ENCODE measurements at regions not wholly inside any gene's neighbourhood (a gene's known extent, or its start where the extent isn't known, plus 50 kb on each side); places are given as distances from the start of the nearest gene placed in this dataset.

- DNase-seq (ENCODE audit: low spot score), result no peak
These were observed 131.6 kb upstream of the LRRC7 start for GRCh38 chr1:69436151-69436550.

- no peak for DNase-seq (ENCODE audit: low spot score)
These were observed 129.5 kb upstream of the LRRC7 start for GRCh38 chr1:69438056-69438795.

- DNase-seq (ENCODE audit: low spot score), result no peak
These were observed 126.2 kb upstream of the LRRC7 start for GRCh38 chr1:69441496-69441895.

- DNase-seq (ENCODE audit: low spot score), result no peak
These were observed 116.5 kb upstream of the LRRC7 start for GRCh38 chr1:69451196-69451595.

GRCh38 chr1:69455718-69456117 is 112.0 kb upstream of the LRRC7 start:
- no peak for DNase-seq (ENCODE audit: low spot score)

GRCh38 chr1:69459244-69459643 is 108.5 kb upstream of the LRRC7 start:
- DNase-seq (ENCODE audit: low spot score), result no peak

DNA sequence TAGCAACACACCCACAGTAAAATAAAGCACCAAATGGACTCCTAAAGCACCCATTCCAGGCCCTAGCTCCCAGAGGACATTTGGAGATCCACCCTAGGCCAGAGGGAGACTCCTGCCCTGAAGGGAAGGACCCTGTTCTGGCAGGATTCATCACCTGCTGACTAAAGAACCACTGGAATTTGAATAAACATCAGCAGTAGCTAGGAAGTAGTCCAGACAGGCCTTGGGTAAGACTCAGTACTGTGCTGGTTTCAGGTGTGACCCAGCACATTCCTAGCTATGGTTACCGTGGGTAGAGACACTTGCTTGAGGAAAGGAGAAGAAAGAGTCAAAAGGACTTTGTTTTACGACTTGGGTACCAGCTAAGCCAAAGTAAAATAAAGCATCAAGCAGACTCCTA is 92.7 kb upstream of the LRRC7 start:
- no peak for DNase-seq (ENCODE audit: low spot score)

GRCh38 chr1:69479734-69480133 is 88.0 kb upstream of the LRRC7 start:
- no peak for DNase-seq (ENCODE audit: low spot score)

DNA sequence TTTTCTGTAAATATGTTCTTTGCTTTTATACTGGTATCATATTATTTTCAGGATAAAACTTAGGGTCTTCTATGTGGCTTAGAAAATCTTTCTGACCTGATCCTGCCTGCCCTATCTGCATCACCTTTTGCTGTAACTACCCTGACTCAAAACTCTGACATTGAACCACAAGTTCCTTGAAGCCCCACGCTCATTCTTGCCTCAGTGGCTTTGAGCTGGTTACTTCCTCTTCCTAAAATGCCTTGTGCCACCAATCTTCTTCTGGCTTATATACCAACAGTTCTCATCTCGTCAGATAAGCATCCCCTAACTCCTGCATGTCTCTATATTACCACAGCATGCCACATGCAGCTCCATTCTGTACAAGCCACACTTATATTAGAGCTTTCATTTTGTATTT is 84.5 kb upstream of the LRRC7 start:
- DNase-seq (ENCODE audit: low spot score), result no peak

DNA sequence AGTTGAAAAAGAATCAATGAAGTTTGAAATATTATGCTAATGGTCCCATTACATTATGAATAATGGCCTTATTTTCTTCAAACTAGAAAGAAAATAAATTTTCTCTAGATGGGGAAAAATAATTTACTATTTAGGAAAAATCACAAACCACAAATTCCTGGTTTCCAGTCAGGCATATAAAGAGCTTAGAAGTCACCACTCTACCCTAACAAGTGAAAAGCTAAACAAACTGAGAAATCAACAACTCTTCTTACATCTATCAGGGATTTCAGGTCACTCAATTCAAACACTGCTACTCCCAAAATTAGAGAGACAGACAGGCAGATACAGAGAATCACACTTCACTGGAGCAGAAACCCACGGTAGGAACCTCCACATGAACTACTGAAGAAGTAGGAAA is 82.1 kb upstream of the LRRC7 start:
- DNase-seq (ENCODE audit: low spot score), result no peak

DNA sequence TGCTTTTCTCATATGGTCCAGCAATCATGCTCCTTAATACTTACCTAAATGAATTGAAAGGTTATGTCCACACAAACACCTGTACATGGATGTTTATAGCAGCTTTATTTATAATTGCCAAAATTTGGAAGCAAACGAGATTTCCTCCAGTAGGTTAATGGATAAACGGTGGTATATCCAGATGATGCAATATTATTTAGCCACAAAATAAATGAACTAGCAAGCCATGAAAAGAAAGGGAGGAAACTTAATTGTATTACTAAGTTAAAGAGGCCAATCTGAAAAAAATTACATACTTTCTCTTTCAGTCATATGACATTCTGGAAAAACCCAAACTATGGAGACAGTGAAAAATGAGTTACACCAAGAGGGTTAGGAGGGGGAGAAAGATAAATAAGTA is 76.3 kb upstream of the LRRC7 start:
- no peak for DNase-seq (ENCODE audit: low spot score)

GRCh38 chr1:69492286-69492685 is 75.4 kb upstream of the LRRC7 start:
- no peak for DNase-seq (ENCODE audit: low spot score)

DNA sequence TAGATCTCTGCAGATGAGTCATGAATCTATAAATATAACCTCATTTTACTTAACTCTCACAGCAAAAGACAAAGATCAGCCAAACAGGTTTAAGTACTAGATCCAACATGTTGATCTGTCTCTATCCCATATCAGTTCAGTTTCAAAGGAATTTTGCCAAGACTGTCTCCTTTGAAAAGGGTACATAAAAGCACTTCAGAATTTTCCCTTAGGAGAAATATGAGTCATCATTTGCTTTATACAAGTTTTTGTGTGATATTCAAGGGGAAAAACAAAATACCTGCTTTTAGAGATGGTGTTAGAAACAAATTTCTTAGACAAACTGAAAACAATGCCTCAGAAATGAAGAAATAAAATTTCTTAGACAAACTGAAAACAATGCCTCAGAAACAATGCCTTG is 73.5 kb upstream of the LRRC7 start:
- no peak for DNase-seq (ENCODE audit: low spot score)

DNA sequence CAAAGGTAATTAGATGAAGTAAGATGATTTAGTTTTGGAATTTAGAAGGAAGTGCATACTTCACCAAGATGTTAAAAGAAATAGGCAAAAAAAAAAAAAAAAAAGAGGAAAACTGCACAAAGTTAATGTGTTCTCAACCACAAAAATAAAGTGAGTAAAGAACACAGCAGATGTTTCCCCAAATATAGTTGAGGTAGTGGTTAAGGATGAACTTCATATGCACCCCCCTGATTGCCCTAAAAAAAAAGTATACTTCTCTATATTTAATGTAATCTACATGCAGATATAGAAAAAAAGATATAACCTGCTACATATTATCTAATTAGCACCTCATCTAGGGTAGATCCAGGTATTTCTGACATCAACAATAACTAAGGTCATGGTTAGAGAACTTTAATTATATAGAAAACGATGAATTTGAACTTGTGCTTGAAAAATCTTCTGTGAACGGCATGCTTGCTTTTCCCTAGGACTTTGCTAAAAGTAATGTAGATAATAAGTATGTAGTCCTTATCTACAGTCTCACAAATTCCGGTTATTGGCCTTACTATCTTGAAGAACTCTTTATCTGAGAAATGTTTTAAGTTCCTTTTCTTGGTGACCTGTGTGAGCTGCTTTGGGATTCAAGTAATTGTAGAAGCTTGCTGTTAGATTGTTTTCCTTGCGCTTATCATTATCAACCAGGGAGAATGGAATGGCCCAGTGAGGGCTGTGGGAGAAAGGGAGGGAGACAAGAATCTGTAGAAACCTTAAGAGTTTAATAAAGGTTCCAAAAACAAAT is 70.1 kb upstream of the LRRC7 start:
- no peak for DNase-seq (ENCODE audit: low spot score)

GRCh38 chr1:69498711-69499110 is 69.0 kb upstream of the LRRC7 start:
- no peak for DNase-seq (ENCODE audit: low spot score)

DNA sequence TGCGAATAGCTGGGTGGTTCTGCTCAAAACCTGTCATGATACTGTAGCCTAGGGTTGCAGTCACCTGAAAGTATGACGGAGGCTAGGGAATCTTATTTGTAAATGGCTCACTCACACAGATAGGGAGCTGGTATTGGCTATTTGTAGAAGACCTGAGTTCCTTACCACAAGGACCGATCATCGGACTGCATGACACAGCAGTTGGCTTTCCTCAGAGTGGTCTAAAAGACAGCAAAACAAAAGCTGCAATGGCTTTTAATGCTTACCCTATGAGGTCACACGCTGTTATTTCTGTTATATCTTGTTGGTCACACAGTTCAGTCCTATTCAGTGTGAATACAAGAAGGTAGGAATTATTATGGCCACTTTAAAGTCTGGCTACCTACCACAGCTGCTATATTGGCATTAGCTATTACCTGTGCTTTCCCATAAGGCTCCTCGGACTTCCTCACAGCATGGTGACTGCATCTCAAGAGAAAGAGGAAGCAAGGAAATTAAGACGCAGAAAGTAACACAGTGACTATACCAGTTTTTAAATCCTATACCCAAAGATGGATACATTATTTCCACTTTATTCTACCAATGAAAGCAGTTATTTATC is 68.4 kb upstream of the LRRC7 start:
- DNase-seq (ENCODE audit: low spot score), result no peak

DNA sequence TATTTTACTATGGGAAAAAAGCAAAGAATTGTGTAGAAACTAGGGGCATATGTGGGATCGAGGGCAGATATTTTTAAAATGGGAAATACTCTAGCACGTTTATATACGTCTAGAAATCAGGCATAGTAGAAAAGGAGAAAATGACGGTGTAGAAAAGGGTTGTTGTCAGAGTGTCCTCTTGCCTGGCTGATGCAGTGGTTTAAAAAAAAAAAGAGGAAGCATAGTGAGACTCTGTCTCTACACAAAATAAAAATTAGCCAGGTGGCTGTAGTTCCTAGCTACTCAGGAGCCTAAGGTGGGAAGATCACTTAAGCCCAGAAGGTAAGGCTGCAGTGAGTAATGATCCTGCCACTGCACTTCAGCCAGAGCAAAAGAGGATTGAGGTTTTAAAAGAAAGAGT is 64.7 kb upstream of the LRRC7 start:
- no peak for DNase-seq (ENCODE audit: low spot score)

- DNase-seq (ENCODE audit: low spot score), result no peak
These were observed 62.9 kb upstream of the LRRC7 start for GRCh38 chr1:69504730-69505252.

DNA sequence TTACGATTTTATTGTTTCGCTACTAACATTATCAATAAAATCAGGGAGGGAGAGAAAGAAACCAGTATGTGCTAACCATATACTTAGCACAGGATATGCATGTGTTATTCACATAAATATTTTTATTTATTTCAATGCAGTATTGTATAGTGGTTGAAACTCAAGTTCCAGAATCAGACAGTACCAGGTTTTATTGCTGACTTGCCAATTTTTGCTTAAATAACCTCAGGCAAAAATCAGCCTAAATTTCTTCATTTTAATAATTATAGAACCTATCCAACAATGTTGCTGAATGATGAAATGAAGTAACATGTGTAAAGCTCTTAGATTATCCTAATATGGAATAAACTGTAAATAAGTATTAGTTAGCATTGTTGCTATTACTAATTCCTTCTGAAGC is 61.4 kb upstream of the LRRC7 start:
- DNase-seq (ENCODE audit: low spot score), result no peak

- no peak for DNase-seq (ENCODE audit: low spot score)
These were observed 61.0 kb upstream of the LRRC7 start for GRCh38 chr1:69506721-69507120.

- DNase-seq (ENCODE audit: low spot score), result no peak
These were observed 57.7 kb upstream of the LRRC7 start for GRCh38 chr1:69510026-69510425.

DNA sequence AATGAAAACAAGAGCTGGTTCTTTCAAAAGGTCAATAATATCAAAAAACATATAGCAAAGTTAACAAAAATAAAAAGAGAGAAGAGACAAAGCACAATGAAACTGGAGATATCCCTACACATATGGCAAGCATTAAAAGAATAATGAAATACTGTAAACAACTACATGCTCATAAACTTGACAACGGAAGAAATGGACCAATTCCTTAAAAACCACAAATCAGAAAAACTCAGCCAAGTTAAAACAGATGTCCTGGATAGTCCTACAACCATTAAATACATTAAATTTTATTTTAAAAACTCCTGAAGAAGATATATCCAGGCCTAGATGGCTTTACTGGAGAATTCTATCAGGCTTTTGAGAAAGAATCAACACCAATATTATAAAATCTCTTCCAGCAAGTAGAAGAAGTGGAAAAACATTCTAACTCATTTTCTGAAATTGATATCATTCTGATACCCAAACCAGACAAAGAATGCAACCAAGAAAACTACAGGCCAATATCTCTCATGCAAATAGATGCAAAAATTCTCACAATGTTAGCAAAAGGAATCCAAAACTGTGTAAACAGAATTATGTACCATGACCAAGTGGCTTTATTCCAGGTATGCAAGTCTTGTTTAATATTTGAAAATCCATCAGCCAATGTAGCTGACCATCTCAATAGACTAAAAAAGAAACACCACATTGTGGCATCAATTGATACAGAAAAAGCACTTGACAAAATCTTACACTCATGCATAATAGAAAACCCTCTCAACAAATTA is 56.1 kb upstream of the LRRC7 start:
- no peak for DNase-seq (ENCODE audit: low spot score)
